ENCODE measurements at regions not wholly inside any gene's neighbourhood (a gene's known extent, or its start where the extent isn't known, plus 50 kb on each side); places are given as distances from the start of the nearest gene placed in this dataset.

DNA sequence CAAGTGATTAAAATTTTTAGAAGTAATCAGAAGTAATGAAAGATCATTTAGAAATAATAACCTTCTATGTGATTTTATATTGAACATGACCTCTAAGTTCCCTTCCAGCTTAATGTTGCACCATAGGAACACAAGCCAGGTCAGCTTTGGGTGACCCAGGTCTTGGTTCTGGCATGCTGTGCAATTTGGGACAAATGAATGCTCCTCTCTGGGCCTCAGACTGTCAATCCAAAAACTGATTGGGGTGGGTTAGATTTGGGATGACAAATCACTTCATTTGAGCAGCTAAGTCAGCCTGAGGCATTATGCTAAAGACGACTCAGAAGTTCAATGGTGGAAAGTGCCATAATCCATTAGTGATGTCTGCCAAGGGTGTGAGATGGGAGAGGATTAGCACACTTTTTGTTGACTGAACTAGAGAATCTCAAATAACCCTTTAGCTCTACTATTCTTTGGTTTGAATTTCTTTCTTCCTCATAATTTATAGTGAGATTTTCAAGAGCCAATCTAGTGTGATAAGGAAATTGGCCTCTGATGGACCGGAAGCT lies 60.7 kb upstream of the BOD1 start:
- ChIA-PET CTCF (interaction anchor here (0.6 kb wide), 1 partner anchor 93 kb away, joined by 3 read pairs; no protein-coding TSS in a partner anchor), POLR2A (no interaction called here)
- Histone ChIP-seq H3K9me3 (ENCODE audit: control insufficient read depth, insufficient read depth, low read depth, low read length) (no peaks in the 10 kb centered on the region), H3K4me1 (ENCODE audit: control insufficient read depth, insufficient read depth, low read length) (no peaks in the 10 kb centered on the region), H3K27ac (ENCODE audit: low read length) (no peak overlapping the region), H3K36me3 (ENCODE audit: control insufficient read depth, insufficient read depth, low read length) (no peaks in the 10 kb centered on the region), H3K4me3 (ENCODE audit: low read depth in 2 of 2, low read length in 2 of 2) (no peak overlapping the region), H3K27me3 (ENCODE audit: control insufficient read depth, insufficient read depth, low read length) (no peaks in the 10 kb centered on the region)
- TF ChIP-seq SIN3A (IDR thresholded peaks at IDR 0.05; ENCODE audit: borderline replicate concordance, insufficient read depth, low read depth, low read length) = no peak
- TF ChIP-seq, protein P1, sequence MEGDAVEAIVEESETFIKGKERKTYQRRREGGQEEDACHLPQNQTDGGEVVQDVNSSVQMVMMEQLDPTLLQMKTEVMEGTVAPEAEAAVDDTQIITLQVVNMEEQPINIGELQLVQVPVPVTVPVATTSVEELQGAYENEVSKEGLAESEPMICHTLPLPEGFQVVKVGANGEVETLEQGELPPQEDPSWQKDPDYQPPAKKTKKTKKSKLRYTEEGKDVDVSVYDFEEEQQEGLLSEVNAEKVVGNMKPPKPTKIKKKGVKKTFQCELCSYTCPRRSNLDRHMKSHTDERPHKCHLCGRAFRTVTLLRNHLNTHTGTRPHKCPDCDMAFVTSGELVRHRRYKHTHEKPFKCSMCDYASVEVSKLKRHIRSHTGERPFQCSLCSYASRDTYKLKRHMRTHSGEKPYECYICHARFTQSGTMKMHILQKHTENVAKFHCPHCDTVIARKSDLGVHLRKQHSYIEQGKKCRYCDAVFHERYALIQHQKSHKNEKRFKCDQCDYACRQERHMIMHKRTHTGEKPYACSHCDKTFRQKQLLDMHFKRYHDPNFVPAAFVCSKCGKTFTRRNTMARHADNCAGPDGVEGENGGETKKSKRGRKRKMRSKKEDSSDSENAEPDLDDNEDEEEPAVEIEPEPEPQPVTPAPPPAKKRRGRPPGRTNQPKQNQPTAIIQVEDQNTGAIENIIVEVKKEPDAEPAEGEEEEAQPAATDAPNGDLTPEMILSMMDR (IDR thresholded peaks at IDR 0.05) = no peak
- TF ChIP-seq, protein P2, sequence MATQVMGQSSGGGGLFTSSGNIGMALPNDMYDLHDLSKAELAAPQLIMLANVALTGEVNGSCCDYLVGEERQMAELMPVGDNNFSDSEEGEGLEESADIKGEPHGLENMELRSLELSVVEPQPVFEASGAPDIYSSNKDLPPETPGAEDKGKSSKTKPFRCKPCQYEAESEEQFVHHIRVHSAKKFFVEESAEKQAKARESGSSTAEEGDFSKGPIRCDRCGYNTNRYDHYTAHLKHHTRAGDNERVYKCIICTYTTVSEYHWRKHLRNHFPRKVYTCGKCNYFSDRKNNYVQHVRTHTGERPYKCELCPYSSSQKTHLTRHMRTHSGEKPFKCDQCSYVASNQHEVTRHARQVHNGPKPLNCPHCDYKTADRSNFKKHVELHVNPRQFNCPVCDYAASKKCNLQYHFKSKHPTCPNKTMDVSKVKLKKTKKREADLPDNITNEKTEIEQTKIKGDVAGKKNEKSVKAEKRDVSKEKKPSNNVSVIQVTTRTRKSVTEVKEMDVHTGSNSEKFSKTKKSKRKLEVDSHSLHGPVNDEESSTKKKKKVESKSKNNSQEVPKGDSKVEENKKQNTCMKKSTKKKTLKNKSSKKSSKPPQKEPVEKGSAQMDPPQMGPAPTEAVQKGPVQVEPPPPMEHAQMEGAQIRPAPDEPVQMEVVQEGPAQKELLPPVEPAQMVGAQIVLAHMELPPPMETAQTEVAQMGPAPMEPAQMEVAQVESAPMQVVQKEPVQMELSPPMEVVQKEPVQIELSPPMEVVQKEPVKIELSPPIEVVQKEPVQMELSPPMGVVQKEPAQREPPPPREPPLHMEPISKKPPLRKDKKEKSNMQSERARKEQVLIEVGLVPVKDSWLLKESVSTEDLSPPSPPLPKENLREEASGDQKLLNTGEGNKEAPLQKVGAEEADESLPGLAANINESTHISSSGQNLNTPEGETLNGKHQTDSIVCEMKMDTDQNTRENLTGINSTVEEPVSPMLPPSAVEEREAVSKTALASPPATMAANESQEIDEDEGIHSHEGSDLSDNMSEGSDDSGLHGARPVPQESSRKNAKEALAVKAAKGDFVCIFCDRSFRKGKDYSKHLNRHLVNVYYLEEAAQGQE (IDR thresholded peaks at IDR 0.05; ENCODE audit: insufficient read depth in 1 of 2, low read depth in 2 of 2, low read length in 1 of 2) = no peak
- no peak for TF ChIP-seq POLR2AphosphoS5 (IDR thresholded peaks at IDR 0.05; ENCODE audit: low read depth, low read length)
- TF ChIP-seq TCF7L2 (IDR thresholded peaks at IDR 0.05; ENCODE audit: low read depth, low read length) = no peak
- no peak for DNase-seq (ENCODE audit: low read depth, low spot score)
- no TSS peak for BruUV-seq (replicated peaks)
- in situ Hi-C loops (cut with HindIII; ENCODE audit: low pct_unique_long_range_greater_than_20kb, low sequenced_read_pairs) = no loop called here
- intact Hi-C loops (cut with micrococcal nuclease; ENCODE audit: unreplicated experiment) = no loop called here
- ATAC-seq = no peak

DNA sequence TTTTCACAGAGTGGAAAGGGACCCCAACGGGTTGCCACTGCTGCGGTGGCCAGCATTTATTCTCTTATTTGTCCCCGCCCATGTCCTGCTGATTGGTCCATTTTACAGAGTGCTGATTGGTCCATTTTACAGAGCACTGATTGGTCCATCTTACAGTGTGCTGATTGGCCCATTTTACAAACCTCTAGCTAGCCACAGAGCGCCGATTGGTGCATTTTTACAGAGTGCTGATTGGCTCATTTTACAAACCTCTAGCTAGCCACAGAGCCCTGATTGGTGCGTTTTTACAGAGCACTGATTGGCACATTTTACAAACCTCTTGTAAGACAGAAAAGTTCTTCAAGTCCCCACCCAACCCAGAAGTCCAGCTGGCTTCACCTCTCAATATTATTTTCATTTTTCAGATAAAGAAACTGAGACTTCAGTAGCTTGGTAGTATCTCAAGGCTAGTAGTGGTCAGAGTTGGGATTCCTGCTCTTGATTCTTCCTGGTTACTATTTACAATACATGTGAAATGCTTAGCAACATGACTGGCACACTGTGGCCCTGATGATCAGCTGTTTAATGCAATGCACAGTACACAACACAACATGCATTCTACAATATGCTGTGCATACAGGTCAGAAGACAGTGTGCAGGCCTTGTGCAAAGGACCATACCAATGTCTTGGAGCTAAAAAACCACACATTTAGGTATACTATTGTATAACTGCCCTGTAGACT lies 63.6 kb upstream of the BOD1 start:
- POLR2A ChIA-PET = no interaction called here
- DNase-seq (ENCODE audit: low read depth, low spot score) = no peak
- CTCF ChIA-PET = no interaction called here
- Histone ChIP-seq H3K9me3 (ENCODE audit: control insufficient read depth, insufficient read depth, low read depth, low read length) (no peaks in the 10 kb centered on the region), H3K27ac (ENCODE audit: low read length) (no peak overlapping the region), H3K4me3 (ENCODE audit: low read depth in 2 of 2, low read length in 2 of 2) (no peak overlapping the region), H3K27me3 (ENCODE audit: control insufficient read depth, insufficient read depth, low read length) (no peaks in the 10 kb centered on the region), H3K36me3 (ENCODE audit: control insufficient read depth, insufficient read depth, low read length) (no peaks in the 10 kb centered on the region), H3K4me1 (ENCODE audit: control insufficient read depth, insufficient read depth, low read length) (no peaks in the 10 kb centered on the region)
- intact Hi-C loops (cut with micrococcal nuclease; ENCODE audit: unreplicated experiment) (no loop called here), in situ Hi-C loops (cut with HindIII; ENCODE audit: low pct_unique_long_range_greater_than_20kb, low sequenced_read_pairs) (no loop called here)
- no TSS peak for BruUV-seq (replicated peaks)
- TF ChIP-seq SIN3A (IDR thresholded peaks at IDR 0.05; ENCODE audit: borderline replicate concordance, insufficient read depth, low read depth, low read length) = no peak
- TF ChIP-seq, protein P2 (IDR thresholded peaks at IDR 0.05; ENCODE audit: insufficient read depth in 1 of 2, low read depth in 2 of 2, low read length in 1 of 2) = no peak
- TF ChIP-seq POLR2AphosphoS5 (IDR thresholded peaks at IDR 0.05; ENCODE audit: low read depth, low read length) = no peak
- TF ChIP-seq, protein P1 (IDR thresholded peaks at IDR 0.05) = no peak
- no peak for TF ChIP-seq TCF7L2 (IDR thresholded peaks at IDR 0.05; ENCODE audit: low read depth, low read length)
- ATAC-seq = no peak
